SKM-1 (cell line): ENCODE measurements at regions not wholly inside any gene's neighbourhood (a gene's known extent, or its start where the extent isn't known, plus 50 kb on each side); places are given as distances from the start of the nearest gene placed in this dataset.

Experiments used
- DNase-seq: peaks from one replicate; lab custom pipeline; 2025; ENCODE audit not compliant: unreplicated experiment; lab: John Stamatoyannopoulos, UW

DNA sequence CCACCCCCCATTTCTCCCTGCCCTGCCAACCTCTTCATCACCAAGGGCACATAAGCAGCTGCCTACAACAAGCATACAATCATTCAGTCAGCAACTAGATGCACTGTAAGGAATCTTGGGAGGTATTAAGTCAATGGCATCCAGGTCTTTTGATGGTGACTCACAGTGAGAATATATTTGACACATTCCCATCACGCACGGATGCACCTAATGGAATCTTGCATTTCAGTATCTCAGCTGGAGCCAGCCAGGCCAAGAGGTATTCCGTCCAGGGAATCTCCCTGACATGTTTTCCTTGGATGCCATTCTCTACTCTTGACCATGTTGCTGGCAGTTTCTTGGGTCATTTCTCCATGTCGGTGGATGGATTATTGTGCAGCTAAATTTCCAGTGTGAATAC lies 73.9 kb upstream of the CAPRIN2 start:
- DNase-seq, result no peak

GRCh38 chr12:30827101-30828066 lies 72.6 kb upstream of the CAPRIN2 start:
- no peak for DNase-seq

GRCh38 chr12:30826276-30826675 lies 71.5 kb upstream of the CAPRIN2 start:
- no peak for DNase-seq

DNA sequence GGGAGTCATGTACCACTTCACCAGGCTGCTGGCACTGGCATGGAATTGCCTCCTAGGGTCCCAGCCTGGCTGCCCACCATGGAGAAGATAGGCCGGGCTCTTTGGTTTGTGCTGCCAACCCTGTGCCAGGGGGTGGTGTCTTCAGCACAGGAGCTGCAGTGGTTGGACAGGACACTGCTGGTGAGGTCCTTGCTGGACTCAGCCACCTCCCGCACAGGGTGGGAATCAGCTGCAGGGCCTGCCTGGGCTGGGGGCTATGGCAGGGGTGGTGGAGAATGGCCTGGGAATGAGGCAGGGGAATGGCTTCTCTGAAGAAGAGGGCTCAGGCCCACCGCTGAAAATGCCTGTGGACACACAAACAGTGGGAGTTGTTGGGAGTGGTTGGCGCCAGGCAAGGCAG lies 70.6 kb upstream of the CAPRIN2 start:
- DNase-seq, result no peak

GRCh38 chr12:30824311-30824710 lies 69.6 kb upstream of the CAPRIN2 start:
- DNase-seq, result no peak

DNA sequence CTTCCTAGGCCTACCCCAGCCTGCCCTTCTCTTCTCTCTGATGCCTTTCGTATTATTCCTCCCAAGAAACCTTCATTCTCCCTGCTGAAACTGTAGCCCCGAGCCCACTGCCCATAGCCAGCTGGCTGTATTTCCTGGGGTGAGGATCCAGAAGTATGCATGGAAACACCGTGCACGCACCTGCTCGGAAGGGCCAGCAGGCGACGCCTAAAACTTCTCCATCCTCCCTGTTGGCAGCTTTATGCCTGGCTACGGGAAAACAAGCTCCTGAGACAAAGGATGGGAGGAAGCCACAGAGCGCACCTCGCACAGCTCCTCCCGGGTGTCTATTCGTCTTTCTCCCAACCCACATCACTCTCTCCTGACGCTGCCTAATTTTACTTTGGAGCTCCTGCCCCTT lies 69.0 kb upstream of the CAPRIN2 start:
- DNase-seq, result no peak

DNA sequence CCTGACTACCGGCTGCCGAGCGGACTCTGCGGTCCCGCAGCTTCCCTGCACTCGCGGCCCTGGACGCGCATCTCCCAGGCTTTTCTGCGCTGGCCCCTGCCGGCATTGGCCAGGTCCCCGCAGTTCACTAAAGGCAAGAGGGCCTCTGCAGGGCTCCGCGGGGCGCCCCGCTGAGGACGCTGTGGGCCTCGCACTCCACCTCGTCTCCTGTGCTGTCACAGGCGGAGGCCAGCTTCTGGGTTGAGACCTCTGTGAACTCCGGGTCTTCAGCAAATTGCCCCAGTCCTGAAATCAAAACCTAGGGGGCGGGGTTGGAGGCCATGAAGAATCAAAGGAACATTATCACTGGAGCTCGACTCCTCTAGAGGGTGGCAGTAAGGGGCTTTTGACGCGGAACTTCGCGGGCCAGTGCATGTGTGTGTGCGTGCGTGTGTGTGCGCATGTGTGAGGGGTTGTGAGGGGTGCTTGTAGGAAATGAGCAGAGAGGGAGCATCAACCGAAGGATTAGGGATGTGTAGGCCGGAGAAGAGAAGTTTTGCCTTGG lies 68.5 kb upstream of the CAPRIN2 start:
- DNase-seq, result no peak

DNA sequence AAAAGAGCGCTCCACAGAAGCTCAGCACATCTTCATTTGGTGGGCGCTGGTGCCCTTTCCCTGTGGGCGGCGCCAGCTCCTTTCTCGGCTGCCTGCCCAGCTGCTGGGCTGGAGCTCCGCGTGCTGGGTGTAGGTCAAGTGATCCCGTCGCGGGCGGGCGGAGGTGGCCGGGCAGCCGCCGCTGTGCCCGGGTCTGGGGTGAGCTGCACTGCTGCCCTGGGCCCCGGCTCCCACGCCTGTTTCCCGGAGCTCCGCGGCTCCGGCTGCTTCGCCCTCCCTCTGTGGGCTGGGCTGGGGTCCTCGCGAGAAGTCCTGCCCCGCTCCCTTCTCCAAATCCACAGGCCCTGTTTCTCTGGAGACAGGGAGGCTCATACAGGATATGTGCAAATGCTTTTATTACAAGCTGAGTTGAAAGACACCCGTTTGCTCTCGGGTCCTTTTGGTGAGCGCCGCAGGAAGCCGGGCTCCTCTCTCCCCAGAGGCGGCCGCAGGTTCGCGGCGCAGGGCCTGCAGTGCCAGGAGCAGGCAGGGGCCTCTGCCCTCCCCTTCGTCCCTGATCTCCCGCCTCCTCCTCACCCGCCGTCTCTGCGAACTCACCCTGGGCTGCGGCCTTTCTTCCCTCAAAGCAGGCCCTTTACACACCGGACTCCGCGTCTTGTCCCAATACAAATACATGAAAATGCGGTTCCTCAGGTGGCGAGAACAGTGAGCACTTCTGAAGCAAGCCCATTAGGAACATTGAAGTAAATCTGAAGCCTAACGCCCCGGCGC lies 67.8 kb upstream of the CAPRIN2 start:
- DNase-seq, result no peak

DNA sequence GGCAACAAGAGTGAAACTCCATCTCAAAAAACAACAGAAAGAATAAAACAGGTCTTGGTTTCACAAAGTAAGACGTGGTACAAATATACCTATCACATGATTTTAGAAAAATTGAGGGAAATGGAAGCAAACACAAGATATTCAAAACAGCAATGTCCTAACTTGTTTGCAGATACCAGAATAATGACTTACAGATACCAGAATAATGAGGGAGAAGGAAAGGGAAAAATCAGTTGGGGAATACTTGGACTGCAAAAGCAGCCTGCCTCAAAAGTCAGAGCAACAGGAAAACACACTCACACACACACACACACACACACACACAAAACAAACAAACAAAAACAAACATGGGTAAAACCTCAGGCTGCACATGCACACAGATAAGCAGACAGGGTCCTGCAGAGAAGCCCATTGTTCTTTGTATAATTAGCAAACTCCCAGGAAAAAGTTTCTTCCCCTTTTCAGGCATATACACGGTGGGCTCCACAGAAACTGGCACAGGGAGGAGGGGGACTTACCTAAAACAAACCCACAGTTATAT lies 65.7 kb upstream of the CAPRIN2 start:
- DNase-seq, result no peak

DNA sequence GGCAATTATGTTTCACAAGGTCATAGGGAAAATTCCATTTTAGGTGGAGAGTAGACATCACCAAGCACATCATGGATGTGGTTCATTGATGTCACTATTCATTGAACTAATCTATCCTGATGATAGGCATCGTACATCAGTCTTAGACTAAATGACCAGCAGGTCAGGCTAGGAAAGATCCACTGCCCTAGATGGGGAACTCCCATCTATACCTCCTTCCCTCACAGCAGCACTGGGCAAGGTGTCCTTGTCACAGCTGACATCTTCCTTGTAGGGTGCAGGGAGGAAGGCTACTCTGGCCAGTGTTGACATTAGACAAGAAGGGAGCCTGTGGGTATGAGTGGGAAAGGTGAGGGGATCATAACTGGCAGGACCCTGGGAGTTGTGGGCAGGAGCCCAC lies 63.8 kb upstream of the CAPRIN2 start:
- DNase-seq, result no peak

- no peak for DNase-seq
Measured at GRCh38 chr12:30816742-30817465, 62.2 kb upstream of the CAPRIN2 start.

DNA sequence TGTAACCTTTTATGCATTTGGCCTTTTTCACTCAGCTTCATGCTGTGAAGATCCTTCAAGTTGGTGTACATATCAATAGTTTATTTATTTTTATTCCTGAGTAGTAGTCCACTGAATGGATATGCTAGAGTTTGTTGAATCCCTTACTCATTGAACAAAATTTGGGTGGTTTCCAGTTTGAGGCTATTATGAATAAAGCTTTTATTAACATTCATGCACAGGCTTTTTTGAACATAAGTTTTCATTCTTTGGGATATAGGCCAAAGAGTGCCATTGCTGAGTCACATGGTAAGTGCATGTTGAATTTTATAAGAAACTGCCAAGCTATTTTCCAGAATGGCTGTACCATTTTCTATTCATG lies 59.5 kb upstream of the CAPRIN2 start:
- DNase-seq, result no peak

DNA sequence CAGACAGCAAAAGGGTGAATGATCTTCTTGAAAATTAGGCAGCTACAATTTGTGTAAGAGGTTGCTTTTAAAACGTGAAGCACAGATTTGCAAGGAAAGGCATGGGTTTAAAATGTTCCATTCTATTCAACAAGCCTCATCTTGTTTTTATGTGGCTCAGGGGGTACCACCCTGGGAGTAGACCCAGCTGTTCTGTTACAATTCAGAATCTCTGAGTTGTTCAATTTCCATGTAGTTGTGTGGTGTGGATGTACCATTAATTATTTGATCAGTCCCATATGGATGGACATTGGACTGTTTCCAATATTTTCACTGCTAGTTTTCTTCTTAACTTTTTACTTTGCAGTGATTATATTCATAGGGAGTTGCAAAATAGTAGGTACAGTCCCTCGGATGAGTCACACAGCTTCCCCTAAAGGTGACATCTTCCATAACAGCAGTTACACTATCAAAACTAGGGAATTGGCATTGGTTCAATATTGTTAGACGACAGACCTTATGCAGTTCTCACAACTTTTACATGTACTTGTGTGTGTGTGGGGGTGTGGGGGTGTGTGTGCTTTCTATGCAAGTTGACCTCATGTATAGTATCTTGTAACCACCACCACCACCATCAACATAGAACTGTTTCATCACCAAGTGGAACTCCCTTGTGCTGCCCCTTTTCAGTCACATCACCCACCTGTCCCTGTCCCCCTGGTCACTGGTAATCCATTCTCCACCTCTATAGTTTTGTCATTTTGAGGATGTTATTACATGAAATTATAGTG lies 59.0 kb upstream of the CAPRIN2 start:
- no peak for DNase-seq

- DNase-seq, result no peak
Measured at GRCh38 chr12:30811966-30812365, 57.2 kb upstream of the CAPRIN2 start.

DNA sequence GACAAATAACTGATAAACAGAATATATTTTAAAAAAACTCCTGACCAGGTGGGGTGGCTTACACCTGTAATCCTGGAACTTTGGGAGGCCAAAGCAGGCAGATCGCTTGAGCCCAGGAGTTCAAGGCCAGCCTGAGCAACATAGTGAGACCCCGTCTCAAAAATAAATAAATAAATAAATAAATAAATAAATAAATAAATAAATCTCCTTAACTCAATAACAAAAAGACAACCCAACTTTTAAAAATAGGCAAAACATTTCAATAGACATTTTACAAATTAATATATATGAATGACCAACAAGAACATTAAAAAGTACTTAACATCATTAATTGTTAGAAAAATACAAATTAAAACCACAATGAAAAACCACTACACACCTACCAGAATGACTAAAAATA lies 56.2 kb upstream of the CAPRIN2 start:
- DNase-seq, result no peak

DNA sequence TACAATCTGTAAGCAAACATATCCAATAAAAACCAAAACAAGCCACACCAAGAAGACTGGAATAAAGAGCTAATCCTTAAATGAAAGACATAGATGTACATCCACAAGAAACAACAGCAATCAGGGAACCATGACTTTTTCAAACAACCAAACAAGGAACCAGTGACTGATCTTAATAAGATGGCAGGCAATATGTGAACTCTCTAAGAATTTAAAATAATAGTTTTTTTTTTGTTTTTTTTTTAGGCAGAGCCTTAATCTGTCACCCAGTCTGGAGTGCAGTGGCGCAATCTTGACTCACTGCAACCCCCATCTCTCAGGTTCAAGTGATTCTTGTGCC lies 52.9 kb upstream of the CAPRIN2 start:
- DNase-seq, result no peak

- peak; percentile 10 for DNase-seq
Measured at GRCh38 chr12:30806989-30807694, 52.4 kb upstream of the CAPRIN2 start.

GRCh38 chr12:30805959-30806358 lies 51.2 kb upstream of the CAPRIN2 start:
- no peak for DNase-seq
